ENCODE measurements at regions not wholly inside any gene's neighbourhood (a gene's known extent, or its start where the extent isn't known, plus 50 kb on each side); places are given as distances from the start of the nearest gene placed in this dataset.

GRCh38 chr13:31923134-31923763, 108.3 kb upstream of the FRY start:
- TF ChIP-seq EZH2phosphoT487 (IDR thresholded peaks at IDR 0.05) (no peak), CTCF (IDR thresholded peaks at IDR 0.05) (no peak), EZH2 (IDR thresholded peaks at IDR 0.05) (no peak)
